ENCODE measurements at regions not wholly inside any gene's neighbourhood (a gene's known extent, or its start where the extent isn't known, plus 50 kb on each side); places are given as distances from the start of the nearest gene placed in this dataset.
"Not testable (repeated sequence)": the region's sequence is repeated elsewhere in the genome, so short reads cannot be mapped to it uniquely, and the experiment has no call there.

- POLR2A ChIA-PET: interaction anchor here (0.6 kb wide), 1 partner anchor 26 kb away, joined by 5 read pairs; no protein-coding TSS in a partner anchor
- DNase-seq (ENCODE audit: low read depth, low spot score); H3K4me3 ChIP-seq (ENCODE audit: low read depth, low read length); CTCF ChIA-PET: not testable (repeated sequence)
These were observed 50.5 kb upstream of the MED13L start for GRCh38 chr12:116327992-116328391.

DNA sequence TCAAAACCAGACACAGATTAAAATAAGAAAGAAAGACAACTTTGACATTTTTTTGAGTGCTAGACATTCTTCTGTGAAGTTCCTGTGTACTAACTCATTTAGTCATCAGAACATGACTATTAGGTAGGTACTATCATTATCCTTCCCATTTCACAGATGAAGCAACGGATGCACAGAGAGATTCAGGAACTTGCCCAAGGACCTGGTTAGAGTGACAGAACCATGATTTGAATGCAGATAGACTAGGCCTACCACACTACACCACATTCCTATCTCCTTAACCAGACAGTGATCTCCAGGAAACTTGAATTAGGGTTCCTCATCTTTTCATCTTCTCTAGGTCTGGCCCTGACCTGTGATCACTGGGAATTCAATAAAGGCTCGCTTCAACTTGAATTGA lies 54.4 kb upstream of the MED13L start:
- ChIA-PET POLR2A (no interaction called here), CTCF (no interaction called here)
- TF ChIP-seq, protein P1, sequence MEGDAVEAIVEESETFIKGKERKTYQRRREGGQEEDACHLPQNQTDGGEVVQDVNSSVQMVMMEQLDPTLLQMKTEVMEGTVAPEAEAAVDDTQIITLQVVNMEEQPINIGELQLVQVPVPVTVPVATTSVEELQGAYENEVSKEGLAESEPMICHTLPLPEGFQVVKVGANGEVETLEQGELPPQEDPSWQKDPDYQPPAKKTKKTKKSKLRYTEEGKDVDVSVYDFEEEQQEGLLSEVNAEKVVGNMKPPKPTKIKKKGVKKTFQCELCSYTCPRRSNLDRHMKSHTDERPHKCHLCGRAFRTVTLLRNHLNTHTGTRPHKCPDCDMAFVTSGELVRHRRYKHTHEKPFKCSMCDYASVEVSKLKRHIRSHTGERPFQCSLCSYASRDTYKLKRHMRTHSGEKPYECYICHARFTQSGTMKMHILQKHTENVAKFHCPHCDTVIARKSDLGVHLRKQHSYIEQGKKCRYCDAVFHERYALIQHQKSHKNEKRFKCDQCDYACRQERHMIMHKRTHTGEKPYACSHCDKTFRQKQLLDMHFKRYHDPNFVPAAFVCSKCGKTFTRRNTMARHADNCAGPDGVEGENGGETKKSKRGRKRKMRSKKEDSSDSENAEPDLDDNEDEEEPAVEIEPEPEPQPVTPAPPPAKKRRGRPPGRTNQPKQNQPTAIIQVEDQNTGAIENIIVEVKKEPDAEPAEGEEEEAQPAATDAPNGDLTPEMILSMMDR (IDR thresholded peaks at IDR 0.05; ENCODE audit: insufficient read depth, low read length, missing control alignments): no peak
- no peak for DNase-seq (ENCODE audit: low read depth, low spot score)
- H3K4me3 ChIP-seq (ENCODE audit: low read depth, low read length): no peak overlapping the region

- CTCF ChIA-PET: no interaction called here
- POLR2A ChIA-PET: no interaction called here
- DNase-seq (ENCODE audit: low read depth, low spot score): no peak
- TF ChIP-seq, protein P1 (IDR thresholded peaks at IDR 0.05; ENCODE audit: insufficient read depth, low read length, missing control alignments): no peak
- no peak overlapping the region for H3K4me3 ChIP-seq (ENCODE audit: low read depth, low read length)
These were observed 55.4 kb upstream of the MED13L start for GRCh38 chr12:116332705-116333380.

DNA sequence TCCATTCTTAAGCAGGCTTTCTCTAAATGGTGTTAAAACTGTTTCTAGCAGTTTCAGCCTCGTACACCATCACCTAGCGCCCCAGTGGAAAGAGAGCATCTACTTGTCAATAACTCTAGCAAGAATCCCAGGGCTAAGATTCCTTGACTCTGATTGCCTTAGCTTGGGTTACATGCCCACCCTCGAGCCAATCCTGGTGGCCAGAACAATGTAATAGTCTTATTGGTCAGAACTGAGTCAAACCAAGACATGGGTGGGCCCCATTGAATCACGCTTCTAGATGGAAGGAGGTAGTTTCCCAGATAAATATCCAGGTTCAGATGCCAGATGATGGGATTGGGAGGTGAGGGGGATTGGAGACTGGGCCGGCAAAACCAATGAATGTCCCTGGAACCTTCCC lies 55.9 kb upstream of the MED13L start:
- no peak overlapping the region for H3K4me3 ChIP-seq (ENCODE audit: low read depth, low read length)
- TF ChIP-seq, protein P1 (IDR thresholded peaks at IDR 0.05; ENCODE audit: insufficient read depth, low read length, missing control alignments): no peak
- ChIA-PET CTCF (no interaction called here), POLR2A (no interaction called here)
- DNase-seq (ENCODE audit: low read depth, low spot score): no peak

DNA sequence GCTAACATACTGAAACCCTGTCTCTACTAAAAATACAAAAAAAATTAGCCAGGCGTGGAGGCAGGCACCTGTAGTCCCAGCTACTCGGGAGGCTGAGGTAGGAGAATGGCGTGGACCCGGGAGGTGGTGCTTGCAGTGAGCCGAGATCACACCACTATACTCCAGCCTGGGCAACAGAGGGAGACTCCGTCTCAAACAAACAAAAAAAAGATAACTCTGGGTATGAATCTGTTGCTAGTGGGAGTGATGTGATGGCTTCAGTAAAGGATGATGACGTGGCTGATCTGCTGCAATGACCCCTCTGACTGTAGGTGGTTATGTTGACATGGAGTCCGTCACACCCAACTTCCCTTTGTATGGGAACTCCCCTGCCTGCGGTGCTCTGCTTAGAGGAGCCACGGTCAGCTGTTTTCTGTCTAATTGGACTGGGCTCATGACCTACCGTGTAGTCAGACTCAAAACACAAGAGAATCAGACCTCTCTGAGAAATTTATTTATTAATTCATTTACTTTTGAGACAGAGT lies 59.1 kb upstream of the MED13L start:
- TF ChIP-seq, protein P1 (IDR thresholded peaks at IDR 0.05; ENCODE audit: insufficient read depth, low read length, missing control alignments): no peak
- no peak for DNase-seq (ENCODE audit: low read depth, low spot score)
- H3K4me3 ChIP-seq (ENCODE audit: low read depth, low read length): no peak overlapping the region
- POLR2A ChIA-PET: no interaction called here
- CTCF ChIA-PET: interaction anchor here (1.1 kb wide), 1 partner anchor 10 kb away, joined by 3 read pairs; no protein-coding TSS in a partner anchor

DNA sequence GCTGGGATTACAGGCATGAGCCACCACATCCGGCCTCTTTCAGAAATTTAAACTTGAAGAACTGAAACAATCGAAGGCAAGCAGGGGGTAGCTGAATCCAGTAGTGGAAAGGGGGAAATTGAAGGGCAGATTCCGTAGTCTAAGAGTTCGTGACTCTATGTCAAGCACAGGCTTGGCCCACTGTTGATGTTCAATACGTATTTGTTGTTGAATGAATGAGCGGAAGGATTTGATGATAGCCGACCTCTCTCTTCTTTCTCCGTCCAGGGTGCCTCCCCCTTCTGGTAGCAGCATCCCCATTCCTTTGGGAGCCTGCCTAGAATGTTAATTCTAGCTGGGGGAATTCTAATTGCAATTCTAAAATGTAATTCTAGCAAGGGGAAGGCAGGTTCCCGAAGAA lies 59.8 kb upstream of the MED13L start:
- H3K4me3 ChIP-seq (ENCODE audit: low read depth, low read length): no peak overlapping the region
- POLR2A ChIA-PET: interaction anchor here (0.9 kb wide), 1 partner anchor 48 kb away, joined by 4 read pairs; no protein-coding TSS in a partner anchor
- TF ChIP-seq, protein P1 (IDR thresholded peaks at IDR 0.05; ENCODE audit: insufficient read depth, low read length, missing control alignments): no peak
- DNase-seq (ENCODE audit: low read depth, low spot score): no peak
- CTCF ChIA-PET: no interaction called here

Measured in AG04449 (cell line).